Heart right ventricle (tissue), 16 donors: ENCODE measurements at regions not wholly inside any gene's neighbourhood (a gene's known extent, or its start where the extent isn't known, plus 50 kb on each side); places are given as distances from the start of the nearest gene placed in this dataset.
"Not testable (repeated sequence)": the region's sequence is repeated elsewhere in the genome, so short reads cannot be mapped to it uniquely, and the experiment has no call there.

Source experiments
- ATAC-seq, 8 donors: fragments of 200-7000 bp; cut with Tn5 transposase; one replicate each; pipeline ENCODE4 v1.9.1; 2020; ENCODE audit warnings: mild to moderate bottlenecking in 8 of 8, moderate library complexity in 8 of 8, moderate number of reproducible peaks in 1 of 8
- DNase-seq, 2 donors: peaks; one replicate each; pipeline ENCODE4 v3.0.0-alpha.2; 2020
- H3K27ac ChIP-seq, 10 donors: fragments of 200-600 bp; sonication (generic) in 2 of 10; one replicate each; pipeline versions ENCODE4 v1.5.0 to v1.8.0; 2020 to 2022; ENCODE audit warnings: mild to moderate bottlenecking in 3 of 10
- H3K27me3 ChIP-seq, 7 donors: fragments of 200-600 bp; one replicate each; pipeline ENCODE4 v1.8.0; 2021 to 2022; ENCODE audit warnings: mild to moderate bottlenecking in 2 of 7
- H3K36me3 ChIP-seq, 9 donors: fragments of 200-600 bp; sonication (generic) in 1 of 9; one replicate each; pipeline versions ENCODE4 v1.5.0 to v1.8.0; 2020 to 2022; ENCODE audit warnings: mild to moderate bottlenecking in 2 of 9
- H3K4me1 ChIP-seq, 9 donors: fragments of 200-600 bp; sonication (generic) in 1 of 9; one replicate each; pipeline versions ENCODE4 v1.5.0 to v1.8.0; 2020 to 2022; ENCODE audit warnings: mild to moderate bottlenecking in 4 of 9
- H3K4me3 ChIP-seq, 10 donors: fragments of 200-600 bp; sonication (generic) in 2 of 10; one replicate each; pipeline versions ENCODE4 v1.5.0 to v1.8.0; 2020 to 2022; ENCODE audit warnings: mild to moderate bottlenecking in 7 of 10, moderate library complexity in 2 of 10
- H3K9me3 ChIP-seq, 11 donors: fragments of 200-600 bp in 10 of 11; sonication (generic) in 2 of 11; one replicate each; pipeline versions ENCODE4 v1.5.0 to v1.8.0; 2013 to 2022; ENCODE audit warnings: mild to moderate bottlenecking in 2 of 11, control low read depth in 1 of 11, moderate library complexity in 1 of 11
- WGBS, 2 donors: extraction: QIAGEN DNeasy Blood & Tissue Kit; methylation state at CpG; one replicate each; pipeline ENCODE4 v1.1.7; 2013; ENCODE audit warnings: inconsistent platforms in 1 of 2; 5-methylcytosine and 5-hydroxymethylcytosine counted together
- intact Hi-C, 10 donors: fragments of 100-400 bp; cut with DNase I; formaldehyde crosslinking; loops; one replicate each; pipeline versions ENCODE4 v1.11.1 to v1.14.2; 2022
- TF ChIP-seq, protein P1 (sequence below), 9 donors: fragments of 200-600 bp; sonication (generic) in 2 of 9; IDR thresholded peaks; one replicate each; pipeline versions ENCODE4 v1.5.0 to v1.8.0; 2021 to 2022; ENCODE audit warnings: antibody characterized with exemption in 9 of 9, mild to moderate bottlenecking in 5 of 9, moderate library complexity in 1 of 9
- donor health status: Arrhythmogenic right ventricular cardiomyopathy.
- donor health status: ischemic (EF 13 %, LVEDD 7.1; RV severe dilation, severe dysfunction).
- donor health status: healthy with polysubstance abuse.
- donor health status: DM: no; HTN: yes; CAD: no.
- donor health status: DM: no; HTN: no; CAD: no.
- donor health status: ischemic (EF 25% LVEDD 6.9; RV normal size, moderate dysfunction).
- donor health status: ischemic (EF 25% LVEDD 5.7; RV mildly dilated, moderate dysfunction).
- donor health status: healthy.
- donor health status: DM: yes; HTN: yes; CAD: no.
- donor health status: Ischemic cardiomyopathy.
- donor health status: ischemic (EF 35%, LVEDD 5.7; RV mildly dilated, moderate dysfunction).
- donor health status: nonischemic (EF 11% LVEDD 7.7; RV severe dilation, severe dysfunction).
- donor health status: DM: yes; HTN: yes; CAD: no.
- donor health status: PGD.
- donor health status: ischemic (EF 29% LVEDD 5.4; RV normal size, mild dysfunction).
- donor health status: nonischemic (EF 23%, LVEDD 6.1; RV moderate dilation, normal function).

DNA sequence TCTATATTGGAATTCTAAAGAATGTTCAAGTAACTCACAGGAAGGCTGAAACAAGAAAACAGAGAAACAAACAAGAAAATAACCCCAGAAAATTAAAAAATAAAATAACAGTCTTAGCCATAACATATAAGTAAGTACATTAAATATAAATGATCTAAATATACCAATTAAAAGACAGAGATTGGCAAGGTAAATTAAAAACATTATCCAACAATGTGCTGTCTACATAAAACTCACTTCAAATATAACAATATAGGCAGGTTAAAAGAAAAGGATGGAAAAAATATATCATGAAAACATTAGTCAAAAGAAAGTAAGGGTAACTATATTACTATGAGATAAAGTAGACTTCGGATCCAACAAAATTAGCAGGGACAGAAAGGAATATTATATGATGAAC, 98.1 kb upstream of the NANOS1 start:
- DNase-seq (no peak), ATAC-seq (no peak)
- TF ChIP-seq, protein P1, sequence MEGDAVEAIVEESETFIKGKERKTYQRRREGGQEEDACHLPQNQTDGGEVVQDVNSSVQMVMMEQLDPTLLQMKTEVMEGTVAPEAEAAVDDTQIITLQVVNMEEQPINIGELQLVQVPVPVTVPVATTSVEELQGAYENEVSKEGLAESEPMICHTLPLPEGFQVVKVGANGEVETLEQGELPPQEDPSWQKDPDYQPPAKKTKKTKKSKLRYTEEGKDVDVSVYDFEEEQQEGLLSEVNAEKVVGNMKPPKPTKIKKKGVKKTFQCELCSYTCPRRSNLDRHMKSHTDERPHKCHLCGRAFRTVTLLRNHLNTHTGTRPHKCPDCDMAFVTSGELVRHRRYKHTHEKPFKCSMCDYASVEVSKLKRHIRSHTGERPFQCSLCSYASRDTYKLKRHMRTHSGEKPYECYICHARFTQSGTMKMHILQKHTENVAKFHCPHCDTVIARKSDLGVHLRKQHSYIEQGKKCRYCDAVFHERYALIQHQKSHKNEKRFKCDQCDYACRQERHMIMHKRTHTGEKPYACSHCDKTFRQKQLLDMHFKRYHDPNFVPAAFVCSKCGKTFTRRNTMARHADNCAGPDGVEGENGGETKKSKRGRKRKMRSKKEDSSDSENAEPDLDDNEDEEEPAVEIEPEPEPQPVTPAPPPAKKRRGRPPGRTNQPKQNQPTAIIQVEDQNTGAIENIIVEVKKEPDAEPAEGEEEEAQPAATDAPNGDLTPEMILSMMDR (IDR thresholded peaks at IDR 0.05): no peak
- Histone ChIP-seq H3K9me3 (peaks cover 0 to 31% (median 17%) of the 10 kb centered on the region in 11 donors), H3K36me3 (no peaks in the 10 kb centered on the region), H3K4me1 (peaks cover 0 to 7% (median 0%) of the 10 kb centered on the region in 9 donors), H3K27me3 (no peaks in the 10 kb centered on the region), H3K4me3 (no peak overlapping the region), H3K27ac (no peak overlapping the region)
- intact Hi-C loops: no loop called here
- WGBS, 2 donors: 82 to 83% methylated on average over 1 of the region's 1 CpG

DNA sequence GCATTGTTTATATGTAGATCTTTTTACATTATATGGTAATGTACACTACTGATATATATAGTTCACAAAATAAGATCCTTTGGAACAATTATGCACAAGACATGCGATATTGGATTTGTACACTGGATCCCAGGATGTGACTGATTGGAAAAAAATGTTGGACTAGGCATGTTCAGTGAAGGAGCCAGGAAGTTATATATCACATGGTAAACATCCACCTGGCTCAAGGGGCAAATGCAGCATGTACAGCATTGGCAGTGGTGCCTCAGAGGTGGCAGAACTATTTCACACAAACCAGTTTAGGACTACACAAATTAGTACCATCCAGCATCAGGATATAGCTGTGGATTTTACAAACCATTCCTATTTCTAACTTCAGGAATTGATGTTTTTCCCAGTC, 97.4 kb upstream of the NANOS1 start:
- WGBS, 2 donors: 94 to 97% methylated on average over 1 of the region's 1 CpG
- intact Hi-C loops: not testable (repeated sequence)

DNA sequence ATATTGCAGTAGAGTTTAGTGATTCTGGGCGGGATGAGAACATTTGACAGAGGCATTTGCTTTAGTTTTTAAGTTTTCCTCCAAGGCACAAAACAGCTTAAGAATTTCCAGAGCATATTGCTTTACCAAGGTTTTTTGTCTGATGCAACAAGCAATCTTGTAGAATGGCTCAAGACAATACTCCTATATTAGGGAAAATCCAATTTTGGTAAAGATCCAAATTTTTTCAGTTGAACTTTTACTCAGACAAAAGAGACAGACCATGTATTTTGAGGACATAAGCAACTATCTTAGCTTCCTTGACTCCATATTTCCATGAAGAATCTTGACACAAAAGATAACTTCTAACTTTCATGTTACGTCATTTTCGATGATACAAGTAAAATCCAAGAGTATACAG, 92.3 kb upstream of the NANOS1 start:
- DNase-seq (no peak), ATAC-seq (no peak)
- intact Hi-C loops: no loop called here
- H3K27ac ChIP-seq: no peak overlapping the region
- H3K27me3 ChIP-seq: no peaks in the 10 kb centered on the region
- no peaks in the 10 kb centered on the region for H3K4me1 ChIP-seq
- no peaks in the 10 kb centered on the region for H3K36me3 ChIP-seq
- no peak overlapping the region for H3K4me3 ChIP-seq
- TF ChIP-seq, protein P1 (IDR thresholded peaks at IDR 0.05): no peak
- WGBS, 2 donors: 91 to 94% methylated on average over 3 of the region's 3 CpGs
- H3K9me3 ChIP-seq: peaks cover 0 to 7% (median under 1%) of the 10 kb centered on the region in 11 donors

More for the DNA sequence above, 97.4 kb upstream of the NANOS1 start:
- ATAC-seq, H3K27ac ChIP-seq, H3K4me3 ChIP-seq, H3K27me3 ChIP-seq, H3K36me3 ChIP-seq, DNase-seq, H3K4me1 ChIP-seq: not testable (repeated sequence)
- peaks cover 0 to 31% (median 17%) of the 10 kb centered on the region in 11 donors for H3K9me3 ChIP-seq

DNA sequence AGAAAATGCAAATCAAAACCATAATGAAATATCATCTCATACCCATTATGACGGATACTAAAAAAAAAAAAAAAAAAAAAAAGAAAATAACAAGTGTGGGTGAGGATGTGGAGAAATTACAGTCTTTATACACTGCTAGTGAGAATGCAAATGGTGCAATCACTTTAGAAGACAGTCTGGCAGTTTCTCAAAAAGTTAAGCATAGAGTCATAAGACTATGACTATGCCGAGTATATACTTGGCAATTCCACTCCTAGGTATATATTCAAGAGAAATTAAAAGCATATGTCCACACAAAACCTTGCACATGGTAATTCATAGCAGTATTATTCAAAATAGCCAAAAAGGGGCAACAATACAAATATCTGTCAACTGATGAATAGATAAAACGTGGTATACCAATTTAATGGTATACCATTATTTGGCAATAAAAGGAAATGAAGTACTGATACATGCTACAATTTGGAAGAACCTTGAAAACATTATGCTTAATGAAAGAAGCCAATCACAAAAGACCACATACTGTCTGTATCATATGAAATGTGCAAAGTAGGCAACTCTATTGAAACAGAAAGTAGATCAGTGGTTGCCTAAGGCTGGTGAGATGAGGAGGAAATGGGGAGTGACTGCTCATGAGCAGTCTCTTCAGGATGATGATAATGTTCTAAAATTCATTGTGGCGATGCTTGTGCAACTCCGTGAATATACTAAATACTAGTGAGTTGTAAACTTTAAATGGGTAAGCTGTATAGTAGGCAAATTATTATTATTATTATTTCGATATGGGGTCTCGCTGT, 90.1 kb upstream of the NANOS1 start:
- Histone ChIP-seq H3K36me3 (no peaks in the 10 kb centered on the region), H3K4me3 (no peak overlapping the region), H3K4me1 (no peaks in the 10 kb centered on the region), H3K27me3 (no peaks in the 10 kb centered on the region), H3K27ac (no peak overlapping the region), H3K9me3 (peaks cover 0 to 2% (median 0%) of the 10 kb centered on the region in 11 donors)
- DNase-seq: no peak
- TF ChIP-seq, protein P1 (IDR thresholded peaks at IDR 0.05): no peak
- no peak for ATAC-seq
- intact Hi-C loops: no loop called here
- 73 to 79% methylated on average over 7 of the region's 7 CpGs for WGBS, 2 donors

DNA sequence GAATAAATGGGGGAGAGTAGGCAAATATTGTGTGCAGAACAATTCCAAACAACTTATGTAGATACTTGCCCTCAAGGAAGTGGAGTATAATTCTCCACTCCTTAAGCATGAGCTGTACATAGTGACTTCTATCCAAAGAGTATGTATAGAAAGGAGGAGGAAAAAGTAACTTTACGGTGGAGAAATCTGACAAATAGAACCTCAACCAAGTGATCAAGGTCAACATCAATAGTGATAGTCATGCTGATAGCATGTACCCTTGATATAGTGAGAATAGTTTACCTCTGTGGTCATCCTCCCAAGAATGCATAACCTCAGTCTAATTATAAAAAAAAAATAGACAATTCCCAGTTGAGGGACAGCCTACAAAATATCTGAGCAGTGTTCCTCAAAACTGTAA, 89.1 kb upstream of the NANOS1 start:
- WGBS, 2 donors: 87 to 89% methylated on average over 1 of the region's 1 CpG

More for the DNA sequence above, 89.1 kb upstream of the NANOS1 start:
- H3K4me1 ChIP-seq: no peaks in the 10 kb centered on the region
- intact Hi-C loops: no loop called here
- TF ChIP-seq, protein P1 (IDR thresholded peaks at IDR 0.05): no peak
- no peaks in the 10 kb centered on the region for H3K27me3 ChIP-seq
- H3K27ac ChIP-seq: no peak overlapping the region
- H3K4me3 ChIP-seq: no peak overlapping the region
- H3K36me3 ChIP-seq: no peaks in the 10 kb centered on the region
- H3K9me3 ChIP-seq: peaks cover 0 to 2% (median 0%) of the 10 kb centered on the region in 11 donors
- ATAC-seq: no peak
- no peak for DNase-seq
